22Rv1 (cell line): ENCODE measurements at regions not wholly inside any gene's neighbourhood (a gene's known extent, or its start where the extent isn't known, plus 50 kb on each side); places are given as distances from the start of the nearest gene placed in this dataset.

Experiments used
- ZFX ChIP-seq: fragments of 450-650 bp; IDR thresholded peaks from 2 replicates; pipeline ENCODE4 v1.6.1; 2017; ENCODE audit warnings: antibody characterized with exemption, borderline replicate concordance
- TF ChIP-seq, protein P1 (sequence below): fragments of 450-650 bp; IDR thresholded peaks from 2 replicates; pipeline ENCODE4 v1.5.1; 2017; ENCODE audit warnings: mild to moderate bottlenecking

DNA sequence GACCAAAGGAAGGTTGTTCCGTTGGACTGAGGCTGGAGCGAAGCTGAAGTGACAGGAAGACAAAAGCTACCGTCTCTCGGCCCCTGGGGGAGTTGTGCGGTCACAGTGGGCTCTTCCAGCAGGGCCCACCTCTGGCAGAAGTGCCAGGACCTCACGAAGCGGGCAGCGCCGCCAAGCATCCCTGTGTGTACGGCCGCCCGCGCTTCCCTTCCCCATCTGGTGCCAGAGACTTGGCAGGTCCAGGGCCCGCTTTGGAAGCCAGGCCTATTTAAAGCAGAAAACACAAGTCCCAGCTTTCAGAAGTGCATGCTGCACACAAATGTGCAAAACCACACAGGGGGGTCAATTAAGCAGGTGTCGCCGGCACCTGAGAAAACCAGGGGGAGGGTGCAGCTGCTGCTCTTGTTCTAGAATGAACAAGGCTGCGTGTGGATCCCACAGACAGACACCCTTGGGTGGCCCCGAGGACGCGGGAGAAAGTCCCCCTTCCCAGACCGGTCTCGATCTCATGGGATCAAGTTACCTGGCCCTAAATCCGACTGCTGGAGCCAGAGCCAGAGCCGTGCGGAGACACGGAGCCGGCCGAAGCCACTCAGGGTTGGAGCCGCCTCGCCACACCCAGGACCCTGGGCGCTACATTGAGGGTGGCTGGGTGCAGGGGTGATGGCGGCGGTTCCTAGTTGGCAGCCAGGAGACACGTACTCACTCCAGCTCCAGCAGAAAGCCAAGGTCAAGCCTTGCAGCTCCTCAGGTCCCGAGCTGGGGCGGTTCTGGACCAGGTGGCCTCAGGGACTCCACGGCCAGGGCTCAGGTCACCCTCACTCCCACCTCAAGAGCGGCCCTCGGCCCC lies 51.8 kb upstream of the PPP2R2D start:
- TF ChIP-seq, protein P1, sequence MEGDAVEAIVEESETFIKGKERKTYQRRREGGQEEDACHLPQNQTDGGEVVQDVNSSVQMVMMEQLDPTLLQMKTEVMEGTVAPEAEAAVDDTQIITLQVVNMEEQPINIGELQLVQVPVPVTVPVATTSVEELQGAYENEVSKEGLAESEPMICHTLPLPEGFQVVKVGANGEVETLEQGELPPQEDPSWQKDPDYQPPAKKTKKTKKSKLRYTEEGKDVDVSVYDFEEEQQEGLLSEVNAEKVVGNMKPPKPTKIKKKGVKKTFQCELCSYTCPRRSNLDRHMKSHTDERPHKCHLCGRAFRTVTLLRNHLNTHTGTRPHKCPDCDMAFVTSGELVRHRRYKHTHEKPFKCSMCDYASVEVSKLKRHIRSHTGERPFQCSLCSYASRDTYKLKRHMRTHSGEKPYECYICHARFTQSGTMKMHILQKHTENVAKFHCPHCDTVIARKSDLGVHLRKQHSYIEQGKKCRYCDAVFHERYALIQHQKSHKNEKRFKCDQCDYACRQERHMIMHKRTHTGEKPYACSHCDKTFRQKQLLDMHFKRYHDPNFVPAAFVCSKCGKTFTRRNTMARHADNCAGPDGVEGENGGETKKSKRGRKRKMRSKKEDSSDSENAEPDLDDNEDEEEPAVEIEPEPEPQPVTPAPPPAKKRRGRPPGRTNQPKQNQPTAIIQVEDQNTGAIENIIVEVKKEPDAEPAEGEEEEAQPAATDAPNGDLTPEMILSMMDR = no peak
- TF ChIP-seq ZFX = no peak
